ENCODE measurements at regions not wholly inside any gene's neighbourhood (a gene's known extent, or its start where the extent isn't known, plus 50 kb on each side); places are given as distances from the start of the nearest gene placed in this dataset.

GRCh38 chr5:20692913-20693312 is 704.9 kb upstream of the CDH18 start:
- H3K4me2 ChIP-seq (ENCODE audit: insufficient read depth, low read length), result no peak overlapping the region
- H2AFZ ChIP-seq (ENCODE audit: low read depth, low read length), result no peak overlapping the region
- H3K9ac ChIP-seq (replicated peaks; ENCODE audit: extremely low read depth, insufficient read depth, low read length), result no peak overlapping the region
- dilution Hi-C loops (cut with MboI; ENCODE audit: extremely low pct_ligation_motif_present, low sequenced_read_pairs), result no loop called here
- DNase-seq (ENCODE audit: low read depth, low spot score) (no peak), FAIRE-seq (no peak)
- H3K9me3 ChIP-seq (replicated peaks; ENCODE audit: control insufficient read depth, insufficient read depth, low read length), result no peaks in the 10 kb centered on the region
- no peak overlapping the region for H3K27ac ChIP-seq (ENCODE audit: insufficient read depth, low read depth, low read length)
- H3K9me1 ChIP-seq (replicated peaks; ENCODE audit: control insufficient read depth, extremely low read depth, insufficient read depth, low read length), result no peaks in the 10 kb centered on the region
- no peak overlapping the region for H3K4me3 ChIP-seq (replicated peaks in 1 of 3; ENCODE audit: insufficient read depth in 1 of 3, low read depth in 1 of 3, low read length in 3 of 3)
- no TSS peak for BruUV-seq (replicated peaks)
- ChIA-PET CTCF (no interaction called here), POLR2A (no interaction called here)
- no peaks in the 10 kb centered on the region for H4K20me1 ChIP-seq (replicated peaks; ENCODE audit: control insufficient read depth, extremely low read depth, insufficient read depth, low read length)
- TF ChIP-seq MAX (IDR thresholded peaks at IDR 0.05; ENCODE audit: insufficient read depth, insufficient read length) (no peak), MYC (IDR thresholded peaks at IDR 0.05; ENCODE audit: low read depth, low read length) (no peak), POLR2AphosphoS5 (IDR thresholded peaks at IDR 0.05; ENCODE audit: insufficient read depth, low read depth, low read length) (no peak), EZH2 (IDR thresholded peaks at IDR 0.05; ENCODE audit: borderline replicate concordance, low read depth, low read length, severe bottlenecking) (no peak), GATA2 (IDR thresholded peaks at IDR 0.05; ENCODE audit: insufficient read depth, insufficient read length, low read depth, low read length) (no peak), JUN (IDR thresholded peaks at IDR 0.05; ENCODE audit: borderline replicate concordance, insufficient read depth, insufficient read length, low read depth) (no peak), CTCF (IDR thresholded peaks at IDR 0.05; ENCODE audit: extremely low read depth in 1 of 2, insufficient read depth in 1 of 2, low read depth in 1 of 2, low read length in 2 of 2) (no peak), FOS (IDR thresholded peaks at IDR 0.05; ENCODE audit: borderline replicate concordance, insufficient read depth, low read length) (no peak), POLR2A (IDR thresholded peaks at IDR 0.05; ENCODE audit: low read depth, low read length) (no peak)
- no peaks in the 10 kb centered on the region for H3K4me1 ChIP-seq (ENCODE audit: control insufficient read depth, extremely low read depth, insufficient read depth, low read length)
- no peaks in the 10 kb centered on the region for H3K79me2 ChIP-seq (ENCODE audit: control insufficient read depth, insufficient read depth, low read length)
- intact Hi-C loops (cut with micrococcal nuclease), result no loop called here
- no peaks in the 10 kb centered on the region for H3K36me3 ChIP-seq (ENCODE audit: control insufficient read depth in 2 of 2, extremely low read depth in 1 of 2, insufficient read depth in 2 of 2, low read length in 2 of 2)
- no peaks in the 10 kb centered on the region for H3K27me3 ChIP-seq (ENCODE audit: control insufficient read depth in 2 of 2, insufficient read depth in 2 of 2, low read length in 2 of 2)

Data from endothelial cell of umbilical vein (primary cell).